NCI-H446 (cell line): ENCODE measurements at regions not wholly inside any gene's neighbourhood (a gene's known extent, or its start where the extent isn't known, plus 50 kb on each side); places are given as distances from the start of the nearest gene placed in this dataset.
"Not testable (repeated sequence)": the region's sequence is repeated elsewhere in the genome, so short reads cannot be mapped to it uniquely, and the experiment has no call there.

Experiments
- DNase-seq, 2 experiments: peaks; one replicate each; lab custom pipeline; 2025; lab: John Stamatoyannopoulos, UW

DNA sequence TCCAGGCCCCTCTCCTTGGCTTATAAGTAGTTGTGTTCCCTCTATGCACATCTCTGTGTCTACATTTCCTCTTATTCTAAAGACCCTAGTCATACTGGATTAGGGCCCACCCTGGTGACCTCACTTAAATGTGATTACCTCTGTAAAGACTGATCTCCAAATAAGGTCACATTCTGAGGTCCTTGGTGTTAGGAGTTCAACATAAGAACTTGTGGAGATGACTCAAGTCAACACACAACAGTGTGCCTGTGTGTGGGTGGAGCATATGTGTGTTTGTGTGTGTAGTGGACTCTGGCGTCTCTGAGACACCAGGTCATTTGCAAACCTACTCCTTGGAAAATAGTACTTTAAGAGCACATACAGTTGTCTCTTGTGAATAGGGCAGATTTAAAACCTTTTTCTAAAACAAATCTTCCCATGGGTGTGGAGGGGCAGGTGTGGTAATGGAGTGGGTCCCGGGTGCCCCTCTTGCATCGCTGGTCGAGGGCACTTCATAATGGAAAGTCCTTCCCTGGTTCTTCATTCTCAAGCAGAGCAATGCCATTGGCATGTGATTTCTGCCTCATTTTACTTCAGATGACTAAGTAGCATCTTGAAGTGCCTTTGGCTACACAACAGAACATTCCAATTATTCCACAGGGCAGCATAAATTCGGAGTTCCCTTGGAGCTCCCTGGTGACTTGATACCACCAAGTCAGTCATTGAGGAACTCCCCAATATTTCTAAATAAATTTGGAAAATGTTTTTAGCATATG lies 84.4 kb downstream of the C9orf152 start:
- no peak for DNase-seq

GRCh38 chr9:110124439-110124838 lies 83.5 kb downstream of the C9orf152 start:
- DNase-seq: no peak

GRCh38 chr9:110125207-110125751 lies 82.7 kb downstream of the C9orf152 start:
- DNase-seq: no peak

GRCh38 chr9:110125763-110126351 lies 82.1 kb downstream of the C9orf152 start:
- DNase-seq: no peak

- no peak for DNase-seq
These were observed 81.4 kb downstream of the C9orf152 start for GRCh38 chr9:110126499-110126941.

DNA sequence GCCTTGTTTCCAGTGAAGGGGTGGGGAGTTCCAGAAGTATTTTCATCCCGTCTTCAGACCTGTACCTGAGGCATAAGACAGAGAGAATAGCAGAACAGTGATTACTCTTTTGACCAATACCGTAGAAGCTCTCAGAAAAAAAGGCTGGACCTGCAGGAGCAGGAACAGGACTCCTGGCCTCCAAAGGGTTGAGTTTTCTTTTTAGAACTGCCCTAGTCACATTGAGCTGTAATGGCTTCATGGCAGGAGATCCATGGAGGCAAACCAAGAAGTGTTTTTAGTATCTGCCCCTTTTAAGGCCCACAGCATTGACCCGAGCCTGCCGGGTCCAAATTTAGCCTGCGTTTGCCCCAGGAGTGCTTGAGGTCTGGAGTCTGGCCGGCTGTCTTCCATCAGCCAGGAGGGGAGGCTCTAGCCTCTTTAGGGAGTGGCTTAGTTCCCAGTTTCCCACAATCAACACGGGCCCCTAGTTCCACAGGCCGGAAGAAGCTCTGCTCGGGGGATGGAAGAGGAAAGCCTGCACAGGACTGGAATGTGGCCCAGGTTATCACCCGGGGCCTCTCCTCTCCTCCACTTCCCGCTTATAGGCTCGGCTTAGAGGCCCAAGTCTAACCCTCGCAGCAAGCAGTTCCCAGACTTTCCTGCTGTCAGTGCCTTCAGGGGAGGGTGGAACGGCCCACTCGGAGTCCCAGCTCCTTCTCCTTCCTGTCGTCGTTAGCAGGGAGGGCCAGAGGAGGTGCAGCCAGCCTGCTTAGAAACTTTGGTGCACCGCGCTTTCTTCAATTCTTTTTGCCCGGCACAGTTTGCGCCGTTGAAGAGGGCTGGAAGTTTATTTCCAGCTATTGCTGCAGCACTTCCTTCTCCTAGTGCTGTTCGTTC lies 80.7 kb downstream of the C9orf152 start:
- DNase-seq: no peak

DNA sequence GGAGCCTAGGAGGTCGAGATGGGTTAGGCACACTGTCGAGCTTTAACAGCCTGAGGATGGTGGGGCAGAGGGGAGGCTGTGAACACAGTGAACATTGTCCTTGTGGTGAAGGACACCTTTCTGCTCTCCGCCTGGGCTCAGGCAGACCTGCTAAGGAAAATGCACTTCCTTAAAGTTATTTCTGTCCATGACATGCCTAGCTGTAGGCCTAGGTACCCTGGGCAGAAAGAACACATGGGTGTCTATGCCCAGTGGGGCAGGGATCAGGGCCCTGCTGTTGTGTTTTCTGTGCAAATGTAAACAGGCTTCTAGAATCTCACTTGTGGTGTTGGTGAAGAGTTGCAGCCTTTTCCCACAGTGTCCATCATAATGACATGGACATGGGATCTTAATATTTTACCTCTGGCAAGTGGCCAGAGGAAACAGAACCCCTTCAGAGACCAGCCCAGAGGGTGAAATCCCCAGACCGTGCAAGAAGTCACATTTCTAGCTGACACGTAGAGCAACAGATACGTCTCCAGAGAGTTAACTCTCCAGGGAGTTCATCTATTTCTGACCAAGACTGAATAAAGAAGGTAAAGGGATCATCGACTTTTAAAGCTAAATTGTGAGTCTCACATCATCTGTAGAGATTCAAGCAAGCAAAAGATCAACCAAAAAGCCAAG lies 79.2 kb downstream of the C9orf152 start:
- DNase-seq: no peak

DNA sequence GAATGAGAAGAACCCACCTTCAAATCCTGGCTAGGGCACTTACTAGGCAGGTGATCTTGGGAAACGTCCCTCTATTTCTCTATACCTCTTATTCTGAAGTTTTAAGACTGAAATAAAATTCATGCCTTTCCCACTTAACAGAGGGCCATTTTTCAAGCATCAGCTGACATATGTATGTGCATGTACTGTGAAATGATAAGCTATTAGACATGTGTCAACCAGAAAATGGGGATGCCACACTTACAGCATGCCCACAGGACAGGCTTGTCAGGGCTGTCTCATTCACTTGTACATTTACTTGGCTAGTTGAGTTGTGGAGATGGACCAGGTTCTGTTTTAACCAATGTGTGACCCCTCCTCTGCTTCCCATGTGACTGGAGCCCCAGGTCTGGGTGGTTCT lies 78.5 kb downstream of the C9orf152 start:
- DNase-seq: no peak

- DNase-seq: no peak
These were observed 77.7 kb downstream of the C9orf152 start for GRCh38 chr9:110130211-110130610.

DNA sequence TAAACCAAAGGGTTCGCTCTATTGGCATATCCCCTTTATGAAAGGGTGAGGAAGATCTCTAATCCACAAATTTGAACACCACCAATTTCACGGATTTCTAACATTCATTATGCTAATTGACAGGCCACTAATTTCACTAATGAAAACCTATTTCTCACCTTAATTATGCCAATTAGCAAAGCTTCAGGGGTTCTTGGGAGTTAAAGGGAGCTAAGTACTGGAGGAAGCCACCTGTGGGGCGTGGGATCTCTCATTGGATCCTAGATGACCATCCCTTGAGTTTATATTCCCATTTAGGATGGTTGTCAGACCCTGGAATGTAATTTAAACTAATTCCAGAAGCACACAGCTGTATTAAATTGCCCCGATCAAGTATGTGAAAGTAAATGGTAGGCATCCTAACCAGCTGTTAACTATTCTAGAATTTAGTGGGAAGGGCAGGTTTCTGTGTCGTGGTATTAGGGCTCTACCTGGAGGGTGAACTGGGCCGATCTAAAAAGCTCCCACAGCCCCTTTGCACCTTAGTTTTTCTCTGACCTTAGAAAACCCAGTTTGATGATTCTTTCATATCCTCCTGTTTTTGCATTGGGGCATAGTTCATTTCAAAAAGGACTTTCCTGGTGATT lies 77.1 kb downstream of the C9orf152 start:
- DNase-seq: no peak

DNA sequence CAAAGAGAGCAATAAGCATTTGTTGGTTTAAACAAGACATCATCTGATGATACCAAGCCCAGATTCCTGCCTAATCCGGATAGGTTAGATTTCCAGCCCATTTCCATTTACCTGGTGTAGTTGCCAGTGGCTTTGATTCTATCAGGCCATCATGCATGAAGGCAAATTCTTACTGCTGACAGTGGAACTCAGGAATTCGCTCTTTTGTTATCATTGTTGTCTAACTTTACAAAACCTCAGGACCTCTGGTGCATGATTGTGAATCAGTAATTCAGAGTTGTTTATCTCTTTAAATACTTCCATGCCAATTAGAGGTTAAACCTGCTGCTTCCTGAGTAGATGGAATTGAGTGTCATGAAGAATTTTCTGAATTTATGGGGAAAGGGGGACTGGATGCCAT lies 76.5 kb downstream of the C9orf152 start:
- DNase-seq: no peak

GRCh38 chr9:110132531-110132930 lies 75.4 kb downstream of the C9orf152 start:
- DNase-seq: not testable (repeated sequence)

GRCh38 chr9:110133059-110133458 lies 74.9 kb downstream of the C9orf152 start:
- no peak for DNase-seq

DNA sequence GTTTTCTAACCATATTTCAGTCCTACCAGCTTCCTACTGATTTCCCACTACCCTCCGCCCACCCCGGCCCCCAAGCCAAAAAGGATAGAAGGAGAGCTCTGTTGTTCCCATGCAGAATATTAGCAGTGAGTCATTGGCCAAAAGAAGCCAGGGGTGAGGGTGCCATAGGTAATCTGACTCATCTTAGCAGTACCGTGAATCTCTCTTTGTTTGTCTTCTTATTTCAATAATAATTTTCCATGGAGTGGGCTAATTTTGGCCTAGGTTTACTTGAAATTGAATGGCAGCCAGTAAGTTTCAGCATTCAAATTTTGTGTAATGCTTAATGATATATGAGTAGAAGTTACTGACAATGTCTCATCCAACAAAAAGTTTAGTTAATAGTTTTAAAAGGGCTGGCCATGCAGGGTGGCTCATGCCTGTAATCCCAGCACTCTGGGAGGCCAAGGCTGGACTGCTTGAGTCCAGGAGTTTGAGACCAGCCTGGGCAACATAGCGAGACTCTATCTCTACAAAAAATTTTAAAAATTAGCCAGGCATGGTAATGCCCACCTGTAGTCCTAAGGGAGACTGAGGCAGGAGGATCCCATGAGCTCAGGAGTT lies 74.2 kb downstream of the C9orf152 start:
- peak in 1 of 2 experiments; percentile 10 for DNase-seq

DNA sequence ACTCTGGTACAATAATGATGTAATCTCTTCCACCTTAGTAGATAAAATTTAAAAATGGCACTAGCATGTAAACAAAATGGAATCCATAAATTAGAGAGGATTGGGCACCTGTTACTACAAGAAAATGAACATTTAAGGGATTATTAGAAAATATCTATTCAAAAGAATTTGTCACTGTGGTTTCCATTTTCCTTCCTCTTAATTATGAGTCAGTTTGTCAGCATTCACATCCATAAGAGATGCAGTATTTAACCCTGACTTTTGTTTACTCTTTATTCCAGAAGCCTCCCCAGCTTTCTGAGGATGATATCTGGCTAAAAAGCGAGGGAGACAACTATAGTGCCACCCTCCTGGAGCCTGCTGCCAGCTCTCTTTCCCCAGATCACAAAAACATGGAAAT lies 72.1 kb downstream of the C9orf152 start:
- DNase-seq: no peak

- no peak for DNase-seq
These were observed 71.2 kb downstream of the C9orf152 start for GRCh38 chr9:110136802-110137201.

DNA sequence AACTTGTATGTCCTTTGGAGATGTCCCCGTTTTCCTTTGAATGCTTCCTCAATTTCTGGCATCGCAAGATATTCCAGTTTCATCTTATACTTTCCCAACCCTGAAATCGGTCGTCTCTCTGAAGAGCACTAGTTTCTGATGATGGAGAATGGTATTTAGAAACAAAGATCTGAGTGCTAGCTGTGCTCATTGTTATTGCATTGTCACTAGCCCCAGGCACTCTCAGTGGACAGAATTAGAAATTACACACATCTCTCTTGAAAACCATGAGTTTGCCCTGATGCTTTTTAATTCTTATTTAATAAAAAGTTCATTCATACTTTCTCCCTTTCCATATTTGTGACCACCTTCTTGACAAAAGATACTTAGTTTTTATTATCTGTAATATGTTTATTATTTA lies 67.7 kb downstream of the C9orf152 start:
- no peak for DNase-seq

DNA sequence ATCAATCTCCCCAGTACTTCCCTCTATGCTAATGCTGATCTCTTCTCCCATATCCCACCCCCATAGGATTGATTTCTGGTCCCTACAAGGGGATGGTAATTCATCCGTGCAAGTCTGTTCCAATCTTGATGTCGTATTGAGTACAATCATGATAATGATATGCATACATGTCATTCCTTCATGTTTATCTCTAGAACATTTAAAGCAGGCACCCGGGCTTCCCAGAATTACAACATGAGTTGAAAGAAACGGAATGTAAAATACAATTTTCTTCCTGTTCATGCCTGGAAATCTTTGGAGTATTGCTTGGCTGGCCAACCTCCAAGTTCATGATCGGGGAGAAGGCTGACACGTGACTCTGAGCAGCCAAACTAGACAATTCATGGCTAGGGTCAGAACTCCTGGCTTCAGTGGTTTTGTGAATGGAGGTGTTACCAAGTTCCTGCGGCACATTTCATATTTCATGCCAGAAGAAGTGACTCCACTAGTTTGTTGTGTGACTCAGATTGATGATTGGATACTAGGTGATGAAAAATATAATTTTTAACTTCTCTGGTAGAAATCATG lies 66.6 kb downstream of the C9orf152 start:
- DNase-seq: no peak

DNA sequence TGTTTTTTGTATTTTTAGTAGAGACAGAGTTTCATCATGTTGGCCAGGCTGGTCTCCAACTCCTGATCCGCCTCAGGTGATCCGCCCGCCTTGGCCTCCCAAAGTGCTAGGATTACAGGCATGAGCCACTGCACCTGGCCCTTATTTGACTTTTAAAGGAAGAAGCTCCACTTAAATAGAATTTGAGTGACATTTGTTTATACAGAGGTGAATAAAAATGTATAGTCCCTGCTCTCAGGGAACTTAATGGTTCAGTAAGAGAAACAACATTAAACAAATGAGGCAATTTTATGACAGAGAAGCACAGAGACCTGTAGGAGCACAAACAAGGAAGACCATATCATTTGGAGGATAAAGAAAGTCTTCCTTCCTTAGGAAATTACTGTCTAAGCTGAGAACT lies 65.7 kb downstream of the C9orf152 start:
- no peak for DNase-seq

DNA sequence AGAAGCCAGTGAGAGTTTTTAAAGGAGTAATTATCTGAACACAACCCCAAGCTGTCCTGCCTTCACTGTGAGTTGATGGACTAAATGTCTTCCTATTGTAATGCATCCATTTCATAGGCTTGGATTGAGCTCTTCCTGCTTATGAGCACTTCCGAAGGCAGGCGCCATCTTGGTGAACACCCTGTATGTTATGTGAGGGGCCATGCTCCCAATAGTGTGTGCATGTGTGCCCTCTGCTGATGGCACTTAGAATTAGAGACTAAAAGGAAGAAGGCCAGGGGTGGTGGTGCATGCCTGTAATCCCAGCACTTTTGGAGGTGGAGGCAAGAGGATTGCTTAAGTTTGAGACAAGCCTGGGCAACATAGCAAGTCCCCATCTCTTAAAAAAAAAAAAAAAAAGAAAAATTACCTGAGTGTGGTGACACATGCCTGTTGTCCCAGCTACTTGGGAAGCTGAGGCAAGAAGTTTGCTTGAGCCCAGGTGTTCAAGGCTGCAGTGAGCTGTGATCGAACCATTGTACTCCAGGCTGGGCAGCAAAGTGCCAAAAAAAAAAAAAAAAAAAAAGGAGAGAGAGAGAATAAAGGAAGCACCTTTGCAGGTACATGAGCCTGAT lies 65.0 kb downstream of the C9orf152 start:
- peak in 1 of 2 experiments; percentile 3 for DNase-seq
